H9 (cell line): ENCODE measurements at regions not wholly inside any gene's neighbourhood (a gene's known extent, or its start where the extent isn't known, plus 50 kb on each side); places are given as distances from the start of the nearest gene placed in this dataset.

Source experiments
- DNase-seq: peaks from one replicate; pipeline ENCODE4 v3.0.0-alpha.2; 2017
- H2AFZ ChIP-seq: one replicate; pipeline ENCODE4 v1.6.1; 2013; ENCODE audit warnings: mild to moderate bottlenecking, low read length, control low read depth, moderate library complexity
- H2AK5ac ChIP-seq: 2 replicates; pipeline ENCODE4 v1.6.1; 2013; ENCODE audit warnings: low read length, control low read depth, mixed read lengths; ENCODE audit not compliant: insufficient read length
- H2BK120ac ChIP-seq: one replicate; pipeline ENCODE4 v1.6.1; 2013; ENCODE audit warnings: low read depth, mild to moderate bottlenecking, low read length, control low read depth, inconsistent platforms; ENCODE audit not compliant: poor library complexity, severe bottlenecking
- H2BK12ac ChIP-seq: 2 replicates; pipeline ENCODE4 v1.6.1; 2013; ENCODE audit warnings: low read length, control low read depth, mixed read lengths, low read depth; ENCODE audit not compliant: insufficient read length
- H2BK15ac ChIP-seq: 2 replicates; pipeline ENCODE4 v1.6.1; 2013; ENCODE audit warnings: low read depth, low read length, control low read depth
- H2BK20ac ChIP-seq: one replicate; pipeline ENCODE4 v1.6.1; 2013; ENCODE audit warnings: low read depth, mild to moderate bottlenecking, low read length, control low read depth, inconsistent platforms; ENCODE audit not compliant: poor library complexity, severe bottlenecking
- H2BK5ac ChIP-seq: 2 replicates; pipeline ENCODE4 v1.6.1; 2013; ENCODE audit warnings: low read length, control low read depth, mixed read lengths; ENCODE audit not compliant: insufficient read length
- H3K14ac ChIP-seq: 2 replicates; pipeline ENCODE4 v1.6.1; 2013; ENCODE audit warnings: low read length, control low read depth; ENCODE audit not compliant: insufficient read depth
- H3K18ac ChIP-seq: 2 replicates; pipeline ENCODE4 v1.6.1; 2013; ENCODE audit warnings: low read depth, mild to moderate bottlenecking, mixed read lengths, low read length, control low read depth; ENCODE audit not compliant: insufficient read length
- H3K23ac ChIP-seq: 2 replicates; pipeline ENCODE4 v1.6.1; 2013; ENCODE audit warnings: low read length, control low read depth, mixed read lengths, low read depth; ENCODE audit not compliant: insufficient read length
- H3K23me2 ChIP-seq: 2 replicates; pipeline ENCODE4 v1.6.1; 2013; ENCODE audit warnings: low read depth, mild to moderate bottlenecking, mixed read lengths, low read length, control low read depth; ENCODE audit not compliant: insufficient read length, poor library complexity, severe bottlenecking
- H3K27ac ChIP-seq: 2 replicates; pipeline ENCODE4 v1.5.1; 2013; ENCODE audit warnings: low read length, control low read depth, mixed read lengths, low read depth; ENCODE audit not compliant: insufficient read length
- H3K27me3 ChIP-seq: 2 replicates; pipeline ENCODE4 v1.6.1; 2013; ENCODE audit warnings: low read length, control low read depth, inconsistent platforms; ENCODE audit not compliant: insufficient read depth
- H3K4ac ChIP-seq: 2 replicates; pipeline ENCODE4 v1.6.1; 2013; ENCODE audit warnings: low read depth, mild to moderate bottlenecking, control low read depth, inconsistent platforms, low read length, moderate library complexity
- H3K4me1 ChIP-seq: 2 replicates; pipeline ENCODE4 v1.6.1; 2013; ENCODE audit warnings: low read length, control low read depth, inconsistent platforms; ENCODE audit not compliant: insufficient read depth
- H3K4me2 ChIP-seq: 2 replicates; pipeline ENCODE4 v1.6.1; 2013; ENCODE audit warnings: low read length, control low read depth, mixed read lengths; ENCODE audit not compliant: insufficient read length, insufficient read depth
- H3K56ac ChIP-seq: 2 replicates; pipeline ENCODE4 v1.6.1; 2013; ENCODE audit warnings: low read depth, mild to moderate bottlenecking, mixed read lengths, low read length, control low read depth; ENCODE audit not compliant: insufficient read length
- H3K79me1 ChIP-seq: 2 replicates; pipeline ENCODE4 v1.6.1; 2013; ENCODE audit warnings: low read depth, mild to moderate bottlenecking, moderate library complexity, low read length, control low read depth, inconsistent platforms; ENCODE audit not compliant: insufficient read depth, poor library complexity, severe bottlenecking
- H3K79me2 ChIP-seq: 2 replicates; pipeline ENCODE4 v1.6.1; 2013; ENCODE audit warnings: low read length, control low read depth, inconsistent platforms; ENCODE audit not compliant: insufficient read depth
- H3K9ac ChIP-seq: 2 replicates; pipeline ENCODE4 v1.6.1; 2013; ENCODE audit warnings: low read length, control low read depth, mixed read lengths; ENCODE audit not compliant: insufficient read length; ENCODE audit errors: extremely low read depth
- H3K9me3 ChIP-seq: one replicate; pipeline ENCODE4 v1.6.1; 2013; ENCODE audit warnings: low read depth, low read length, inconsistent platforms; ENCODE audit not compliant: control insufficient read depth
- H3T11ph ChIP-seq: one replicate; pipeline ENCODE4 v1.6.1; 2013; ENCODE audit warnings: mild to moderate bottlenecking, low read length, control low read depth, inconsistent platforms
- H4K20me1 ChIP-seq: one replicate; pipeline ENCODE4 v1.6.1; 2013; ENCODE audit not compliant: control insufficient read depth, insufficient read length, insufficient read depth
- H4K5ac ChIP-seq: 2 replicates; pipeline ENCODE4 v1.6.1; 2013; ENCODE audit warnings: low read depth, mild to moderate bottlenecking, mixed read lengths, low read length, control low read depth; ENCODE audit not compliant: insufficient read length
- H4K8ac ChIP-seq: replicated peaks from 2 replicates; pipeline ENCODE4 v1.6.1; 2013; ENCODE audit warnings: low read length, control low read depth, mixed read lengths, low read depth; ENCODE audit not compliant: insufficient read length
- H4K91ac ChIP-seq: 2 replicates; pipeline ENCODE4 v1.6.1; 2013; ENCODE audit warnings: low read depth, mild to moderate bottlenecking, moderate library complexity, mixed read lengths, low read length, control low read depth; ENCODE audit not compliant: insufficient read length
- H3K27ac Mint-ChIP-seq, 3 experiments: 2 replicates in 2 of 3; 3 replicates in 1 of 3; pipeline ENCODE4 v1.8.0; 2020 to 2021; ENCODE audit warnings: mixed read lengths in 3 of 3, mild to moderate bottlenecking in 1 of 3, moderate library complexity in 1 of 3
- H3K27me3 Mint-ChIP-seq: 2 replicates; pipeline ENCODE4 v1.8.0; 2021; ENCODE audit warnings: low read depth, mild to moderate bottlenecking, moderate library complexity, mixed read lengths
- H3K36me3 Mint-ChIP-seq, 3 experiments: 2 replicates in 2 of 3; 3 replicates in 1 of 3; pipeline ENCODE4 v1.8.0; 2020 to 2021; ENCODE audit warnings: low read depth in 3 of 3, mixed read lengths in 3 of 3; ENCODE audit not compliant: insufficient read depth in 1 of 3
- H3K4me1 Mint-ChIP-seq, 2 experiments: 2 replicates each; pipeline ENCODE4 v1.8.0; 2020; ENCODE audit warnings: mixed read lengths in 2 of 2
- H3K4me3 Mint-ChIP-seq, 2 experiments: 2 replicates in 1 of 2; 3 replicates in 1 of 2; pipeline ENCODE4 v1.8.0; 2020 to 2021; ENCODE audit warnings: mild to moderate bottlenecking in 2 of 2, mixed read lengths in 2 of 2, moderate library complexity in 1 of 2
- H3K9me3 Mint-ChIP-seq, 2 experiments: 2 replicates in 1 of 2; 3 replicates in 1 of 2; pipeline ENCODE4 v1.8.0; 2020; ENCODE audit warnings: mild to moderate bottlenecking in 2 of 2, mixed read lengths in 2 of 2, moderate library complexity in 1 of 2
- WGBS: extraction: QIAGEN DNeasy Blood & Tissue Kit; methylation state at CpG from one replicate; pipeline ENCODE4 v1.1.7; 2013; ENCODE audit warnings: missing lambda C conversion rate, low lambda C conversion rate, mixed read lengths; ENCODE audit not compliant: insufficient read length; ENCODE audit errors: extremely low coverage; 5-methylcytosine and 5-hydroxymethylcytosine counted together
- TF ChIP-seq, protein P1 (sequence below): fragments of 200-600 bp; sonication (generic); conservative IDR thresholded peaks from 3 replicates; pipeline ENCODE4 v1.8.0; 2021; ENCODE audit warnings: antibody characterized with exemption, mild to moderate bottlenecking

DNA sequence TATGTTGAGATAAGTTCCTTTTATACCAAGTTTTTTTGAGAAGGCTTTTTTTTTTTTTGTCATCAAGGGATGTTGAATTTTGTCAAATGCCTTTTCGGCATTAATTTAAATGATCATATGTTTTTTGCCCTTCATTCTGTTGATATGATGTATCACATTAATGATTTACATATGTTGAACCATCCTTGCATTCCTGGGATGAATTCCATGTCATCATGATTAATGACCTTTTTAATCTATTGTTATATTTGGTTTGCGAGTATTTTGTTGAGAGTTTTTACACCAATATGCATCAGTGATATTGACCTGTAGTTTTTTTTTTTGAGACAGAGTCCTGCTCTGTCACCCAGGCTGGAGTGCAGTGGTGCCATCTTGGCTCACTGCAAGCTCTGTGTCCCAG lies 585.7 kb upstream of the FANCL start:
- Histone ChIP-seq H3K9me3 (no peaks in the 10 kb centered on the region), H4K5ac (no peak overlapping the region), H3K23ac (no peak overlapping the region), H4K20me1 (no peaks in the 10 kb centered on the region), H4K91ac (no peak overlapping the region), H3K79me2 (no peaks in the 10 kb centered on the region), H2BK15ac (no peak overlapping the region), H3K4me2 (no peak overlapping the region), H3K9ac (no peak overlapping the region), H3K18ac (no peak overlapping the region), H3K23me2 (no peaks in the 10 kb centered on the region), H3K4me1 (peaks cover 8% of the 10 kb centered on the region; the same call in 1 of the 2 replicates), H2BK12ac (no peak overlapping the region), H2BK20ac (no peak overlapping the region), H3K14ac (no peak overlapping the region), H3K27me3 (no peaks in the 10 kb centered on the region), H3T11ph (no peak overlapping the region), H3K79me1 (no peaks in the 10 kb centered on the region), H3K4ac (no peak overlapping the region), H3K56ac (no peak overlapping the region), H2AFZ (no peak overlapping the region), H3K27ac (no peak overlapping the region), H2AK5ac (no peak overlapping the region), H2BK5ac (no peak overlapping the region), H4K8ac (no peak overlapping the region), H2BK120ac (no peak overlapping the region)
- TF ChIP-seq, protein P1, sequence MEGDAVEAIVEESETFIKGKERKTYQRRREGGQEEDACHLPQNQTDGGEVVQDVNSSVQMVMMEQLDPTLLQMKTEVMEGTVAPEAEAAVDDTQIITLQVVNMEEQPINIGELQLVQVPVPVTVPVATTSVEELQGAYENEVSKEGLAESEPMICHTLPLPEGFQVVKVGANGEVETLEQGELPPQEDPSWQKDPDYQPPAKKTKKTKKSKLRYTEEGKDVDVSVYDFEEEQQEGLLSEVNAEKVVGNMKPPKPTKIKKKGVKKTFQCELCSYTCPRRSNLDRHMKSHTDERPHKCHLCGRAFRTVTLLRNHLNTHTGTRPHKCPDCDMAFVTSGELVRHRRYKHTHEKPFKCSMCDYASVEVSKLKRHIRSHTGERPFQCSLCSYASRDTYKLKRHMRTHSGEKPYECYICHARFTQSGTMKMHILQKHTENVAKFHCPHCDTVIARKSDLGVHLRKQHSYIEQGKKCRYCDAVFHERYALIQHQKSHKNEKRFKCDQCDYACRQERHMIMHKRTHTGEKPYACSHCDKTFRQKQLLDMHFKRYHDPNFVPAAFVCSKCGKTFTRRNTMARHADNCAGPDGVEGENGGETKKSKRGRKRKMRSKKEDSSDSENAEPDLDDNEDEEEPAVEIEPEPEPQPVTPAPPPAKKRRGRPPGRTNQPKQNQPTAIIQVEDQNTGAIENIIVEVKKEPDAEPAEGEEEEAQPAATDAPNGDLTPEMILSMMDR: no peak
- Mint-ChIP-seq H3K27me3 (no peaks in the 10 kb centered on the region), H3K4me1 (peaks cover 8% of the 10 kb centered on the region in 2 experiments), H3K9me3 (peaks cover 20 to 21% of the 10 kb centered on the region in 2 experiments), H3K27ac (no peak overlapping the region), H3K36me3 (peaks cover 1 to 28% (median 10%) of the 10 kb centered on the region in 3 experiments; a peak in 5 of 7 replicates), H3K4me3 (no peak overlapping the region)
- no peak for DNase-seq
- WGBS: no CpG with 5 or more reads among the region's 2 CpGs
